GM21619 (cell line): ENCODE measurements at regions not wholly inside any gene's neighbourhood (a gene's known extent, or its start where the extent isn't known, plus 50 kb on each side); places are given as distances from the start of the nearest gene placed in this dataset.

Experiments
- ATAC-seq: cut with Tn5 transposase; IDR thresholded peaks from one replicate; pipeline ENCODE4 v1.9.1; 2021; ENCODE audit not compliant: unreplicated experiment

GRCh38 chr2:204012072-204012653 is 75.6 kb downstream of the ICOS start:
- no peak for ATAC-seq

DNA sequence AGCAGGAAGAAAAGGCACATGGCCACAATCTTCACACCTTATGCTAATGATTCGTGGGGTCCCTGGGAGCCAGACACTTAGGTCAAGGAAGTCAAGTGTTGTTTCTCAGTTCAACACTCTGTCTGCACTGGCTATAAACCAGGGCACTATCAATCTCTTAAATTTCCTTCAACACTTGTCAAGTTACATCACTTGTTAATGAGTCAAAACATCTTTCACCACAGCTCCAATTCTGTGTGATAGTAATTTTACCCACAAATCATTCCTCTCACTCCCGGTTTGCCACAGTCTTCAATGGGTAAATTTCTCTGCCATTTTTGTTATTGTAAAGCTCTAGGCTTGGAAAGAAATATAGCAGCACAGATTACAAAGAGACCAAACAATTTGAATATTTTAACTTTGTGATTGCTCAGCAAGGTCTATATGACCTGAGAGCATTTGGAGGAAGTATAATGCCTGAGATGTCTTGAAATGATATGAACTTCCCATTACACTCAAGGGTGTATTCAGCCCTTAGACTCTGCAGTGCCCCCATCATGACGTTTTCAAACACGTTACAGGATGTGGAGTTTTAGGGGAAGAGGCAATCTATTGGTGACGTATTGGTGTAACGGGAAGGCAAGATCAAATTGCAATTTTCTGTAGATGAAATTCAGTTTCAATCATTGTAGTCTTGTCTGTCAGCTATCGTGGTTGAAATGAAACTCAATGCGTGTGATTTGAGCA is 78.7 kb downstream of the ICOS start:
- ATAC-seq = no peak

GRCh38 chr2:204018717-204019116 is 82.2 kb downstream of the ICOS start:
- no peak for ATAC-seq

DNA sequence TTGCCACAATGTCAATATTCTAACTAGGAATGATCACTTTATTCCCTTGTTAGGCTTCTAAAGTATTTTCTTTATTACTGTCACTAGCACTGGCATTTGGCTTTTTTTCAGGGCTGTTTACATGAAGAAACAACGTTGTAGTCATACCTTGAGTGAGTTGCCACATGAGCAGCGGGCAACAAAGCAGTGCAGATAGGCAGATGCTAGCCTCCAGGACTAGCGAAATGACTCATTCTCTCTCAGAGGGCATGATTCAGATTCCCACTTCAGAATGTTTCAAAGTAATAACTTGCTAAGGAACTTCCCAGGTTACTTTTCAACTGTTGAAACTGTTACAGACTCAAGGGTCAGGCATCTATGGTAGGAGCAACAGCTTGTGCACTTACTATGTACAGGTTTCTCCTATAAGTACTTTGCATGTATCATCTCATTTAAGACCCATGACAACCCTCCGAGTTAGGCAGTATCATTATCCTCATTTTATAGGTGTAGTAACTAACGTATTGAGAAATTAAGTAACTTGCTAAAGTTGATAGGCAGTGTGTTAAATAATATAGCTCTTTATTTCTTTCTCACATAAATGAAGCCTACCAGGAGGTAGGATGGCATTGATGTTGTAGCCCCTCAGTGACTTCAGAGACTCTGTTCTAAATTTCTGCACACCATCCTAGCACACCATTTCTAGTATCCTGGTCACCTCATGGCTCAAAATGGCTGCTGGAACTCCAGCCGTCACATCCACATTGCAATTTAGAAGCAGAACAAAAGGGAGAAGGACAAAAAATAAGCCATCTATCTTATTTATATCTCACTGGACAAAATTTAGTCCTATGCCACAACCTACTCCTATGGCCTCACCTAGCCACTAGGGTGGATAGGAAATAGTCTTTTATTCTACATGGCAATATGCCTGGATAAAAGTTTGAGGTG is 83.3 kb downstream of the ICOS start:
- peak; percentile 69 for ATAC-seq

- ATAC-seq = no peak
Measured at GRCh38 chr2:204021290-204022081, 84.9 kb downstream of the ICOS start.

DNA sequence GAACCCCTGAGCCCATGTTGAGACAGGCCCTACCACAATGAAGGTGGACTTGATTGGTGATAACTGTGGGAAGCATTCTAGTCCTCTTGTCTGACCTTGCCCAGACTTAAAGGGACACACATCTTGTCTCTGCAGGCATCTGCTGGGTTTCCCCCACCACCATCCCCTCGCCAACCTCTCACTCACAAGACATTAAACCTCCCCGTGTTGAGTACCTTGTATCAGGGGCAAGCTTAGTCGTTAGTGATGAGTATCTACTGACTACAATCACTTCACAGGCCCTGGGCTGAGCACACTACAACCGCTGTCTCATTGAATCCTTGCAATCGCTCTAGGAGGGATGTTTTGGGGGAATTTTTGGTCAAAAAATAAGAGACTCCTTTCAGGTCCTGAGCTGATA is 86.0 kb downstream of the ICOS start:
- ATAC-seq = no peak

- ATAC-seq = no peak
Measured at GRCh38 chr2:204023088-204023487, 86.5 kb downstream of the ICOS start.

- ATAC-seq = no peak
Measured at GRCh38 chr2:204024503-204024902, 87.9 kb downstream of the ICOS start.

GRCh38 chr2:204024906-204025475 is 88.4 kb downstream of the ICOS start:
- ATAC-seq = no peak

DNA sequence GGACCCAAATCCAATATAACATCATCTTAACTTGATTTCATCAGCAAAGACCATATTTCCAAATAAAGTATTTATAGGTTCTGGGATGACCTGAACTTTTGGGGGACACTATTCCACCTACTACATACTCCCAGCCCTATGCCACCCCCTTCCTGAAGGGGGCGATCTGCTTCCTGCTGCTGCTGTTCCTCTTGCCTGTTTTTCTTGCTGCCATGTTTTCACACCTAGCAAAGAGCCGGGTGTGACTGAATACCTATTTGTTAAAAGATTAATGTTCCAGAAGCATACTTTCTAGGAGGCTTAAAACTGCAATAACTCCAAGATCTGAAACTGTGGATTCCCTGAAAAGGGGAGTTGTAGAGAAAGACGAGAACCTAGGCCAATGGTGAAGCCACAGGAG is 89.7 kb downstream of the ICOS start:
- ATAC-seq = no peak

- ATAC-seq = peak; percentile 94
Measured at GRCh38 chr2:204027091-204027490, 90.5 kb downstream of the ICOS start.

GRCh38 chr2:204030322-204030721 is 93.8 kb downstream of the ICOS start:
- no peak for ATAC-seq

DNA sequence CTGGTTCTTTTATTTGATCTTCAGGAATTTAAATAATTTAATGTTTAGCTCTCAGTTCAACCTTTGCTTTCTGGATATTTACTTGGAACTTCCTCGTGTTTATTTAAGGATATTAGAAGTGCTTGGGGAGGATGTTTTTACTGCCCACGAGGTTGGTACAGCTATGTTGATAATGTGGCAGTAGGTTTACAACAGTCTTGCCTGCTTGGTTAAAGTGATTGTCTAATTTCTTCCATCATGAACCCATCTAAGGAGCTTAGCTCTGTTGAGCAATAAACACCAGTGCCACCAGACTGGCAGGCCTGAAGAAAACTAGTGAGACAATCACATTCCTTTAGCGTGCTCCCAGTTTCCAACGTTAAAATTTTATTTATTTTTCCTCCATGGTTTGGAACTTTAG is 94.5 kb downstream of the ICOS start:
- ATAC-seq = no peak

- ATAC-seq = no peak
Measured at GRCh38 chr2:204032301-204032700, 95.7 kb downstream of the ICOS start.

- no peak for ATAC-seq
Measured at GRCh38 chr2:204033611-204034495, 97.3 kb downstream of the ICOS start.

- no peak for ATAC-seq
Measured at GRCh38 chr2:204036706-204037105, 100.1 kb downstream of the ICOS start.

- no peak for ATAC-seq
Measured at GRCh38 chr2:204037286-204037685, 100.7 kb downstream of the ICOS start.

DNA sequence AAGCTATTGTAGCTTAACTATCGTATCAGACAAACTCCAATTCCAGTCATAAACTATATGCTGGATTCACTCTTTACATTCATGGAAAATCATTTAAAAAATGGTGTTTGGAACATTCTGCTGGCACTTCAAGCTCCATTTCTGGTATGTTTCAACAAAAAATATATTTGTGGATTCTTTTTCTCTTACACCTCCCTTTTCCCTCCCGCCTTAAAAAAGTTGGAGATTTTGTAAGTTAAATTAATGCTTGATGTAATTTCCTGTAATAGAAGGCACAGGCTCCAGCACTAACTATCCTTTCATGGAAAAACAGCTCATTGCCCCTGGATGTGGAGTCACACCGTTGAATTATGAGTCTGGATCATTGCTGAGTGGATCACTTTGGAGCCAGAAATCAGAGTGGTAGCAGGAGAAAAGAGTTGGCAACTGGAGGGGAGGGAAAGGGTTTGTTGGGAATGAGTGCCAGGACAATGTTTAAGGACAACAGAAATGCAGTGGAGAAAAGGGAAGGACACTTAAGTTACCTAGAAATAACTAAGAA is 102.8 kb downstream of the ICOS start:
- ATAC-seq = no peak

GRCh38 chr2:204040016-204040415 is 103.5 kb downstream of the ICOS start:
- ATAC-seq = no peak
